22Rv1 (cell line): ENCODE measurements at regions not wholly inside any gene's neighbourhood (a gene's known extent, or its start where the extent isn't known, plus 50 kb on each side); places are given as distances from the start of the nearest gene placed in this dataset.

Experiments used
- H3K27ac ChIP-seq: fragments of 450-650 bp; 2 replicates; pipeline ENCODE4 v1.5.1; 2017
- CTCF ChIP-seq: fragments of 450-650 bp; IDR thresholded peaks from 2 replicates; pipeline ENCODE4 v1.5.1; 2017; ENCODE audit warnings: mild to moderate bottlenecking
- ZFX ChIP-seq: fragments of 450-650 bp; IDR thresholded peaks from 2 replicates; pipeline ENCODE4 v1.6.1; 2017; ENCODE audit warnings: antibody characterized with exemption, borderline replicate concordance

DNA sequence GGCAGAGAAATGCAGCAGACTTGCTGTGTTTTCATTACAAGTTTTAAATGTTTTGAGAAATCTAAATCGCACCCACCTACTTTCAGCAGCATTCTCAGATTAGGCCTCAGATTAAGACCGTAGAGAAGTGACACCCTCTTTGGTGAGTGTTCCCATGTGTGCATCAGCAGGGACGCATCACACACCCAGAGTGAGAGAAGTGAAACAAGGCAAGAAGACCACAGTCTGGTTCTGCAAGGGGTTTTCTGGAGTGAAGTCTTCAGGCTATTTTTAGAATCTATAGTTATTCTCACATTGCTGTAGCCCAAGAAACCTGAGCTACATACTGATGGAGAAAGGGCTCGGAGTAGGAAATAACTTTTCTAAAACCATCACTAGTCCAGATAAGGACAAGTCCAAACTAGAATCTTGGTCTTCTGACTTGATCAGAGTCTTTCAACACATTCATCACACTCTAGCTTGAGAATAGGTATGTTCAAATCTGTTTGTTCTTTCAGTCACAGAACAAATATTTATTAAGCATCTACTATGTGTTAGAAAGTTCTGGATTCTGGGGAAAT is 1216.6 kb upstream of the PIK3C3 start:
- no peak overlapping the region for H3K27ac ChIP-seq
- TF ChIP-seq CTCF (no peak), ZFX (no peak)

DNA sequence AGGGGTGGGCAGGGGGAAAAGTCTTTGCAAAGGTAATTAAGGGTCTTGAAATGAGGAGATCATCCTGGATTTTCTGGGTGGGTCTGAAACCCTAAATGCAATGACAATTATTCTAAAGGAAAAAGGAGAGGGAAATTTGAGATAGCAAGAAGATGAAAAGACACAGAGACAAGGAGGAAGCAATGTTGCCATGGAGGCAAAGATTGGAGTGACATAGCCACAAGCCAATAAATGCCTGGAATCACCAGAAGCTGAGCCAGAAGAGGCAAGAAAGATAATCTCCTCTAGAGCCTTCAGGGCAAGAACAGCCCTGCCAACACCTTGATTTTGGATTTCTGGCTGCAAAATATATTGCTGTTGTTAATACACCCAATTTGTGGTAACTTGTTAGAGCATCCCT is 1246.3 kb upstream of the PIK3C3 start:
- TF ChIP-seq CTCF: no peak
- TF ChIP-seq ZFX: no peak
- no peak overlapping the region for H3K27ac ChIP-seq

DNA sequence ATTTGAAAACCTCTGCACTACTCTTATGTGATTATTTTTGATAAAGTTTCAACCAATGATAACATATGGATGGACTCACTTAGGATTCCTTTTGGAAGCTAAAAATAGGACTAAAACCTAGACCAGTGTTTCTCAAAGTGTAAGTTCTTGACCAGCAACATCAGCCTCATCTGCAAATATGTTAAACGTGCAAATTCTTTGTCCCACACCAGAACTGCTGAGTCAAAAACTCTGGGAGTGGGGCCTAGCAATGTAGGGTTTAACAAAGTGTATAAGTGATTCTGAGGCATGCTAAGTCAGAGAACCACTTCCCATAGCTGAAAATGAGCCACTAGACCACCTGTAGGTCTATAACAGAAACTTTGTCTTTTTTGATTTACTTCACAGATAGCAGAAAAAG is 1247.2 kb upstream of the PIK3C3 start:
- TF ChIP-seq ZFX: no peak
- no peak for TF ChIP-seq CTCF
- no peak overlapping the region for H3K27ac ChIP-seq

- no peak overlapping the region for H3K27ac ChIP-seq
- TF ChIP-seq CTCF (no peak), ZFX (no peak)
These were observed 1256.9 kb upstream of the PIK3C3 start for GRCh38 chr18:40698129-40698528.

- TF ChIP-seq CTCF (no peak), ZFX (no peak)
- H3K27ac ChIP-seq: no peak overlapping the region
These were observed 1259.5 kb upstream of the PIK3C3 start for GRCh38 chr18:40695526-40695925.

DNA sequence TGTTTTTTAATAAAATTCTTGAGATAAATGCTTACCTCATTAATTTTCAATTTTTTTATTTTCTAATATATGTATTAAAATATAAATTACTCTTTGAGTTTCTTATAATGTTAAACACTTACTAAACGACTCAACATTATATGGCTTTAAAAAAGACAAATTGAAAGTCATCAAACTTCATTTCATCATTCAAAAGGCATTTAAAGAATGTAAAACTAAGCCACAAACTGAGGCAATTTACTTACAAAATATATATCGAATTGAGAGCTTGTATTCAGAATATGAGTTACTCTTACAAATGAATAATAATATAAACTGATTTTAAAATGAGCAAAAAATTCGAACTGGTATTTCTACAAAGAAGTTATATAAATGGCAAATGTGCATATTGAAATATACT is 1262.2 kb upstream of the PIK3C3 start:
- H3K27ac ChIP-seq: no peak overlapping the region
- no peak for TF ChIP-seq ZFX
- TF ChIP-seq CTCF: no peak

DNA sequence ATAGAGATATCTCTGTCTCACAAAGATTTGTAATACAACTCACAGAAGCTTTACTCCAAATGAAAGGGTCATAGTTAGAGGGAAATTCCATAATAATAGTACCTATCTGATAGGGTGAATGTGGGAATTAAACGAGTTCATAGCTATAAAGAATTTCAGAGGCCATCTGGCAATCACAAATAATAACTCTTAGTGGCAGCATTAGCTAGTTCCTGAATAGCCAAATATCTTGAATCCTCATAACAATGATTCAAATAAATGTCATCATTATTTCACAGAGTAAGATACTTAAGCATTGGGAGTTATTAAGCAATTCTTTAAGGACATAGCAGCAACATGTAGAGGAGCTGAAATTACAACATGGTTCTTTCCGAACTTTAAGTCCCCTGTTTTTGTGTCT is 1265.0 kb upstream of the PIK3C3 start:
- no peak overlapping the region for H3K27ac ChIP-seq
- TF ChIP-seq ZFX: no peak
- TF ChIP-seq CTCF: no peak
